HCT116 (cell line): ENCODE measurements at regions not wholly inside any gene's neighbourhood (a gene's known extent, or its start where the extent isn't known, plus 50 kb on each side); places are given as distances from the start of the nearest gene placed in this dataset.

Source experiments
- ATAC-seq: fragments of 200-7000 bp; cut with Tn5 transposase; 2 replicates; pipeline ENCODE4 v1.9.1; 2020; ENCODE audit warnings: mild to moderate bottlenecking, moderate library complexity
- BruUV-seq: library from RNA; stranded (reverse); fragments of 400-500 nt; replicated peaks from 2 replicates; lab custom pipeline; 2021; lab: Mats Ljungman, UMichigan
- CTCF ChIA-PET: fragments of 300-600 bp; sonication (Branson Sonifier 250); formaldehyde crosslinking; loops from one replicate; lab custom pipeline; 2021; ENCODE audit warnings: antibody characterized with exemption; lab: Charles Lee
- POLR2A ChIA-PET: fragments of 300-600, 350-600 bp; sonication (Branson Sonifier 250); formaldehyde crosslinking; loops from one replicate; lab custom pipeline; 2021; ENCODE audit warnings: antibody characterized with exemption; lab: Charles Lee
- RAD21 ChIA-PET, 2 experiments: fragments of 300-600 bp; sonication (Branson Sonifier 250); formaldehyde crosslinking; loops; one replicate each; lab custom pipeline; 2023; ENCODE audit warnings: low total read pairs in 2 of 2; ENCODE audit not compliant: uncharacterized antibody in 2 of 2, unreplicated experiment in 2 of 2, low non-redundant PET in 1 of 2; lab: Charles Lee
- DNase-seq: peaks from one replicate; pipeline ENCODE4 v3.0.0-alpha.2; 2010; ENCODE audit warnings: low read depth, low spot score
- H2AFZ ChIP-seq: fragments of 200-600 bp; shearing (Covaris generic), sonication (generic); 2 replicates; pipeline ENCODE4 v1.6.1; 2017; ENCODE audit warnings: low read depth, mixed run types, mixed read lengths, antibody characterized with exemption, low read length; ENCODE audit not compliant: poor library complexity, severe bottlenecking
- H3K27ac ChIP-seq: 2 replicates; pipeline ENCODE4 v1.5.1; 2012; ENCODE audit warnings: low read depth, low read length
- H3K27me3 ChIP-seq: fragments of 200-600 bp; sonication (generic); 2 replicates; pipeline ENCODE4 v1.6.1; 2016; ENCODE audit warnings: mixed run types, low read length, mixed read lengths; ENCODE audit not compliant: insufficient read depth
- H3K36me3 ChIP-seq, 2 experiments: fragments of 200-500 bp in 1 of 2; fragments of 200-600 bp in 1 of 2; sonication (Bioruptor generic) in 1 of 2; sonication (generic) in 1 of 2; 2 replicates each; pipeline versions ENCODE4 v1.5.1 to v1.6.1; 2014 to 2016; ENCODE audit warnings: low read length in 2 of 2, inconsistent platforms in 1 of 2, mixed read lengths in 1 of 2, mixed run types in 1 of 2; ENCODE audit not compliant: insufficient read depth in 2 of 2, control insufficient read depth in 1 of 2
- H3K4me1 ChIP-seq, 2 experiments: fragments of 200-600 bp in 1 of 2; sonication (generic) in 1 of 2; 2 replicates each; pipeline versions ENCODE4 v1.5.1 to v1.6.1; 2012 to 2017; ENCODE audit warnings: low read length in 2 of 2, inconsistent platforms in 1 of 2, mild to moderate bottlenecking in 1 of 2, mixed read lengths in 1 of 2, mixed run types in 1 of 2, moderate library complexity in 1 of 2; ENCODE audit not compliant: insufficient read depth in 2 of 2, control insufficient read depth in 1 of 2
- H3K4me2 ChIP-seq: fragments of 200-600 bp; sonication (generic); 2 replicates; pipeline ENCODE4 v1.6.1; 2017; ENCODE audit warnings: mixed run types, low read length, mixed read lengths
- H3K4me3 ChIP-seq, 2 experiments: fragments of 200-600 bp in 1 of 2; sonication (generic) in 1 of 2; replicated peaks in 1 of 2; 2 replicates each; pipeline ENCODE4 v1.5.1; 2011 to 2016; ENCODE audit warnings: low read length in 2 of 2, control low read depth in 1 of 2, low read depth in 1 of 2, mild to moderate bottlenecking in 1 of 2, mixed read lengths in 1 of 2, mixed run types in 1 of 2
- H3K79me2 ChIP-seq: fragments of 200-600 bp; sonication (generic); 2 replicates; pipeline ENCODE4 v1.6.1; 2017; ENCODE audit warnings: mild to moderate bottlenecking, mixed run types, low read length, moderate library complexity, mixed read lengths; ENCODE audit not compliant: insufficient read depth
- H3K9ac ChIP-seq: fragments of 200-600 bp; sonication (generic); 2 replicates; pipeline ENCODE4 v1.6.1; 2016; ENCODE audit warnings: low read length, mixed read lengths
- H3K9me2 ChIP-seq: fragments of 200-600 bp; sonication (generic), shearing (Covaris generic); 2 replicates; pipeline ENCODE4 v1.6.1; 2017; ENCODE audit warnings: mixed run types, mild to moderate bottlenecking, moderate library complexity; ENCODE audit not compliant: insufficient read depth
- H3K9me3 ChIP-seq, 2 experiments: fragments of 200-500 bp in 1 of 2; fragments of 200-600 bp in 1 of 2; sonication (Bioruptor generic) in 1 of 2; sonication (generic) in 1 of 2; 2 replicates each; pipeline ENCODE4 v1.6.1; 2014 to 2017; ENCODE audit warnings: low read length in 2 of 2, mixed read lengths in 2 of 2, inconsistent platforms in 1 of 2, low read depth in 1 of 2, mild to moderate bottlenecking in 1 of 2, mixed run types in 1 of 2, moderate library complexity in 1 of 2; ENCODE audit not compliant: control insufficient read depth in 1 of 2, insufficient read depth in 1 of 2
- H4K20me1 ChIP-seq: fragments of 200-600 bp; sonication (generic), shearing (Covaris generic); 2 replicates; pipeline ENCODE4 v1.6.1; 2017; ENCODE audit warnings: mixed run types, mild to moderate bottlenecking, moderate library complexity; ENCODE audit not compliant: insufficient read depth
- CBX3 ChIP-seq: IDR thresholded peaks from 2 replicates; pipeline ENCODE4 v1.6.1; 2012; ENCODE audit warnings: low read depth
- CEBPB ChIP-seq: IDR thresholded peaks from 2 replicates; pipeline ENCODE4 v1.6.1; 2012; ENCODE audit warnings: low read depth
- EGR1 ChIP-seq: IDR thresholded peaks from 2 replicates; pipeline ENCODE4 v1.6.1; 2012; ENCODE audit warnings: low read depth
- EZH2phosphoT487 ChIP-seq: fragments of 200-600 bp; IDR thresholded peaks from 2 replicates; pipeline ENCODE4 v1.6.1; 2018; ENCODE audit warnings: antibody characterized with exemption, borderline replicate concordance
- POLR2A ChIP-seq: IDR thresholded peaks from 2 replicates; pipeline ENCODE4 v1.7.0; 2011; ENCODE audit warnings: borderline replicate concordance; ENCODE audit not compliant: insufficient read depth, insufficient read length; ENCODE audit errors: extremely low read depth
- REST ChIP-seq: IDR thresholded peaks from 2 replicates; pipeline ENCODE4 v1.6.1; 2012; ENCODE audit warnings: low read depth
- SIN3A ChIP-seq: IDR thresholded peaks from 2 replicates; pipeline ENCODE4 v1.6.1; 2012; ENCODE audit warnings: low read depth
- SP1 ChIP-seq: IDR thresholded peaks from 2 replicates; pipeline ENCODE4 v1.6.1; 2012; ENCODE audit warnings: low read depth
- SRF ChIP-seq: IDR thresholded peaks from 2 replicates; pipeline ENCODE4 v1.6.1; 2012; ENCODE audit warnings: low read depth
- YY1 ChIP-seq: IDR thresholded peaks from 2 replicates; pipeline ENCODE4 v1.6.1; 2011; ENCODE audit warnings: low read length, low read depth, moderate library complexity, mild to moderate bottlenecking; ENCODE audit not compliant: insufficient replicate concordance; ENCODE audit errors: extremely low read depth
- ZFX ChIP-seq: fragments of 450-650 bp; IDR thresholded peaks from 2 replicates; pipeline ENCODE4 v1.6.1; 2017
- ZNF274 ChIP-seq: fragments of 200-500 bp; sonication (Bioruptor generic); IDR thresholded peaks from 2 replicates; pipeline ENCODE4 v1.6.1; 2014; ENCODE audit warnings: mild to moderate bottlenecking, low read depth, low read length, inconsistent platforms
- intact Hi-C: fragments of 100-400 bp; cut with micrococcal nuclease; formaldehyde crosslinking; loops from 2 replicates; pipeline ENCODE4 v1.10.0; 2022
- TF ChIP-seq, protein P1 (sequence below): IDR thresholded peaks from 2 replicates; pipeline ENCODE4 v1.6.1; 2012

DNA sequence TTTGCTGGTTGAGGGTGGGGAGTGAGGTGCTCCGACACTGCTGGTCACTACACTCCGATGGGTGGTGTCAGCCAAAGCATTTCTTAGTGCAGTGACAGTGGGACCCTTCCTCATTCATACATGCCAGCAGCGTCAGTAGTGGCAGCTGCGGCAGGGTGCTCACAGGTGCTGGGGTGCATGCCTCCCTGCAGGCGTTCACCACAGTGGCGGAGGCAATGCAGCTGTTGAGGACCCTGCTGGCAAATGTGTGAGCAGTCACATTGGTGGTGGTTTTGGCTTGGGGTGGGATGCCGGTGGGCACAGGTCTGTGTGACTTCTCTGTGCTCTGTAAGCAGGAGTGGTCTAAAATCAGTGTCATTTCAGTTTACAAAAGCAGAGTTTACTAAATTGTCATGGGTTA lies 464.6 kb downstream of the FUT8 start:
- Histone ChIP-seq H4K20me1 (no peaks in the 10 kb centered on the region), H3K9ac (no peak overlapping the region), H3K27me3 (no peaks in the 10 kb centered on the region; the same call in 1 of the 2 replicates), H2AFZ (no peak overlapping the region), H3K9me3 (no peaks in the 10 kb centered on the region), H3K27ac (no peak overlapping the region), H3K4me2 (no peak overlapping the region), H3K9me2 (no peaks in the 10 kb centered on the region), H3K4me1 (peaks cover 0 to 7% of the 10 kb centered on the region in 2 experiments; a peak in 1 of 4 replicates), H3K36me3 (no peaks in the 10 kb centered on the region), H3K79me2 (no peaks in the 10 kb centered on the region), H3K4me3 (no peak overlapping the region)
- intact Hi-C loops = no loop called here
- ATAC-seq (no peak), DNase-seq (no peak)
- POLR2A ChIA-PET = no interaction called here
- CTCF ChIA-PET = no interaction called here
- no TSS peak for BruUV-seq
- TF ChIP-seq REST (no peak), SP1 (no peak), EGR1 (no peak), EZH2phosphoT487 (no peak), ZFX (no peak), SRF (no peak), POLR2A (no peak), YY1 (no peak), CBX3 (no peak), SIN3A (no peak), CEBPB (no peak), ZNF274 (no peak)
- TF ChIP-seq, protein P1, sequence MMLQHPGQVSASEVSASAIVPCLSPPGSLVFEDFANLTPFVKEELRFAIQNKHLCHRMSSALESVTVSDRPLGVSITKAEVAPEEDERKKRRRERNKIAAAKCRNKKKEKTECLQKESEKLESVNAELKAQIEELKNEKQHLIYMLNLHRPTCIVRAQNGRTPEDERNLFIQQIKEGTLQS = no peak
- RAD21 ChIA-PET = interaction anchor here in 1 of 2 experiments (0.6 kb wide), 1 partner anchor 559 kb away, joined by 3 read pairs; no protein-coding TSS in a partner anchor
